ENCODE measurements at regions not wholly inside any gene's neighbourhood (a gene's known extent, or its start where the extent isn't known, plus 50 kb on each side); places are given as distances from the start of the nearest gene placed in this dataset.

GRCh38 chr13:67943116-67943515 is 713.0 kb upstream of the PCDH9 start:
- TF ChIP-seq CTCF (IDR thresholded peaks at IDR 0.05; ENCODE audit: insufficient read depth, low read length) (no peak), REST (IDR thresholded peaks at IDR 0.05; ENCODE audit: insufficient replicate concordance, low read depth) (no peak), SPI1 (IDR thresholded peaks at IDR 0.05; ENCODE audit: borderline replicate concordance, low read depth) (no peak), GABPA (IDR thresholded peaks at IDR 0.05; ENCODE audit: low read depth) (no peak), POLR2AphosphoS5 (IDR thresholded peaks at IDR 0.05; ENCODE audit: low read depth) (no peak)

Data from HL-60 (cell line).